H9 (cell line): ENCODE measurements at regions not wholly inside any gene's neighbourhood (a gene's known extent, or its start where the extent isn't known, plus 50 kb on each side); places are given as distances from the start of the nearest gene placed in this dataset.

Experiments
- DNase-seq: peaks from one replicate; pipeline ENCODE4 v3.0.0-alpha.2; 2017
- H2AFZ ChIP-seq: one replicate; pipeline ENCODE4 v1.6.1; 2013; ENCODE audit warnings: mild to moderate bottlenecking, low read length, control low read depth, moderate library complexity
- H2AK5ac ChIP-seq: 2 replicates; pipeline ENCODE4 v1.6.1; 2013; ENCODE audit warnings: low read length, control low read depth, mixed read lengths; ENCODE audit not compliant: insufficient read length
- H2BK120ac ChIP-seq: one replicate; pipeline ENCODE4 v1.6.1; 2013; ENCODE audit warnings: low read depth, mild to moderate bottlenecking, low read length, control low read depth, inconsistent platforms; ENCODE audit not compliant: poor library complexity, severe bottlenecking
- H2BK12ac ChIP-seq: 2 replicates; pipeline ENCODE4 v1.6.1; 2013; ENCODE audit warnings: low read length, control low read depth, mixed read lengths, low read depth; ENCODE audit not compliant: insufficient read length
- H2BK15ac ChIP-seq: 2 replicates; pipeline ENCODE4 v1.6.1; 2013; ENCODE audit warnings: low read depth, low read length, control low read depth
- H2BK20ac ChIP-seq: one replicate; pipeline ENCODE4 v1.6.1; 2013; ENCODE audit warnings: low read depth, mild to moderate bottlenecking, low read length, control low read depth, inconsistent platforms; ENCODE audit not compliant: poor library complexity, severe bottlenecking
- H2BK5ac ChIP-seq: 2 replicates; pipeline ENCODE4 v1.6.1; 2013; ENCODE audit warnings: low read length, control low read depth, mixed read lengths; ENCODE audit not compliant: insufficient read length
- H3K14ac ChIP-seq: 2 replicates; pipeline ENCODE4 v1.6.1; 2013; ENCODE audit warnings: low read length, control low read depth; ENCODE audit not compliant: insufficient read depth
- H3K18ac ChIP-seq: 2 replicates; pipeline ENCODE4 v1.6.1; 2013; ENCODE audit warnings: low read depth, mild to moderate bottlenecking, mixed read lengths, low read length, control low read depth; ENCODE audit not compliant: insufficient read length
- H3K23ac ChIP-seq: 2 replicates; pipeline ENCODE4 v1.6.1; 2013; ENCODE audit warnings: low read length, control low read depth, mixed read lengths, low read depth; ENCODE audit not compliant: insufficient read length
- H3K23me2 ChIP-seq: 2 replicates; pipeline ENCODE4 v1.6.1; 2013; ENCODE audit warnings: low read depth, mild to moderate bottlenecking, mixed read lengths, low read length, control low read depth; ENCODE audit not compliant: insufficient read length, poor library complexity, severe bottlenecking
- H3K27ac ChIP-seq: 2 replicates; pipeline ENCODE4 v1.5.1; 2013; ENCODE audit warnings: low read length, control low read depth, mixed read lengths, low read depth; ENCODE audit not compliant: insufficient read length
- H3K27me3 ChIP-seq: 2 replicates; pipeline ENCODE4 v1.6.1; 2013; ENCODE audit warnings: low read length, control low read depth, inconsistent platforms; ENCODE audit not compliant: insufficient read depth
- H3K4ac ChIP-seq: 2 replicates; pipeline ENCODE4 v1.6.1; 2013; ENCODE audit warnings: low read depth, mild to moderate bottlenecking, control low read depth, inconsistent platforms, low read length, moderate library complexity
- H3K4me1 ChIP-seq: 2 replicates; pipeline ENCODE4 v1.6.1; 2013; ENCODE audit warnings: low read length, control low read depth, inconsistent platforms; ENCODE audit not compliant: insufficient read depth
- H3K4me2 ChIP-seq: 2 replicates; pipeline ENCODE4 v1.6.1; 2013; ENCODE audit warnings: low read length, control low read depth, mixed read lengths; ENCODE audit not compliant: insufficient read length, insufficient read depth
- H3K56ac ChIP-seq: 2 replicates; pipeline ENCODE4 v1.6.1; 2013; ENCODE audit warnings: low read depth, mild to moderate bottlenecking, mixed read lengths, low read length, control low read depth; ENCODE audit not compliant: insufficient read length
- H3K79me1 ChIP-seq: 2 replicates; pipeline ENCODE4 v1.6.1; 2013; ENCODE audit warnings: low read depth, mild to moderate bottlenecking, moderate library complexity, low read length, control low read depth, inconsistent platforms; ENCODE audit not compliant: insufficient read depth, poor library complexity, severe bottlenecking
- H3K79me2 ChIP-seq: 2 replicates; pipeline ENCODE4 v1.6.1; 2013; ENCODE audit warnings: low read length, control low read depth, inconsistent platforms; ENCODE audit not compliant: insufficient read depth
- H3K9ac ChIP-seq: 2 replicates; pipeline ENCODE4 v1.6.1; 2013; ENCODE audit warnings: low read length, control low read depth, mixed read lengths; ENCODE audit not compliant: insufficient read length; ENCODE audit errors: extremely low read depth
- H3K9me3 ChIP-seq: one replicate; pipeline ENCODE4 v1.6.1; 2013; ENCODE audit warnings: low read depth, low read length, inconsistent platforms; ENCODE audit not compliant: control insufficient read depth
- H3T11ph ChIP-seq: one replicate; pipeline ENCODE4 v1.6.1; 2013; ENCODE audit warnings: mild to moderate bottlenecking, low read length, control low read depth, inconsistent platforms
- H4K20me1 ChIP-seq: one replicate; pipeline ENCODE4 v1.6.1; 2013; ENCODE audit not compliant: control insufficient read depth, insufficient read length, insufficient read depth
- H4K5ac ChIP-seq: 2 replicates; pipeline ENCODE4 v1.6.1; 2013; ENCODE audit warnings: low read depth, mild to moderate bottlenecking, mixed read lengths, low read length, control low read depth; ENCODE audit not compliant: insufficient read length
- H4K8ac ChIP-seq: replicated peaks from 2 replicates; pipeline ENCODE4 v1.6.1; 2013; ENCODE audit warnings: low read length, control low read depth, mixed read lengths, low read depth; ENCODE audit not compliant: insufficient read length
- H4K91ac ChIP-seq: 2 replicates; pipeline ENCODE4 v1.6.1; 2013; ENCODE audit warnings: low read depth, mild to moderate bottlenecking, moderate library complexity, mixed read lengths, low read length, control low read depth; ENCODE audit not compliant: insufficient read length
- H3K27ac Mint-ChIP-seq, 3 experiments: 2 replicates in 2 of 3; 3 replicates in 1 of 3; pipeline ENCODE4 v1.8.0; 2020 to 2021; ENCODE audit warnings: mixed read lengths in 3 of 3, mild to moderate bottlenecking in 1 of 3, moderate library complexity in 1 of 3
- H3K27me3 Mint-ChIP-seq: 2 replicates; pipeline ENCODE4 v1.8.0; 2021; ENCODE audit warnings: low read depth, mild to moderate bottlenecking, moderate library complexity, mixed read lengths
- H3K36me3 Mint-ChIP-seq, 3 experiments: 2 replicates in 2 of 3; 3 replicates in 1 of 3; pipeline ENCODE4 v1.8.0; 2020 to 2021; ENCODE audit warnings: low read depth in 3 of 3, mixed read lengths in 3 of 3; ENCODE audit not compliant: insufficient read depth in 1 of 3
- H3K4me1 Mint-ChIP-seq, 2 experiments: 2 replicates each; pipeline ENCODE4 v1.8.0; 2020; ENCODE audit warnings: mixed read lengths in 2 of 2
- H3K4me3 Mint-ChIP-seq, 2 experiments: 2 replicates in 1 of 2; 3 replicates in 1 of 2; pipeline ENCODE4 v1.8.0; 2020 to 2021; ENCODE audit warnings: mild to moderate bottlenecking in 2 of 2, mixed read lengths in 2 of 2, moderate library complexity in 1 of 2
- H3K9me3 Mint-ChIP-seq, 2 experiments: 2 replicates in 1 of 2; 3 replicates in 1 of 2; pipeline ENCODE4 v1.8.0; 2020; ENCODE audit warnings: mild to moderate bottlenecking in 2 of 2, mixed read lengths in 2 of 2, moderate library complexity in 1 of 2
- WGBS: extraction: QIAGEN DNeasy Blood & Tissue Kit; methylation state at CpG from one replicate; pipeline ENCODE4 v1.1.7; 2013; ENCODE audit warnings: missing lambda C conversion rate, low lambda C conversion rate, mixed read lengths; ENCODE audit not compliant: insufficient read length; ENCODE audit errors: extremely low coverage; 5-methylcytosine and 5-hydroxymethylcytosine counted together
- TF ChIP-seq, protein P1 (sequence below): fragments of 200-600 bp; sonication (generic); conservative IDR thresholded peaks from 3 replicates; pipeline ENCODE4 v1.8.0; 2021; ENCODE audit warnings: antibody characterized with exemption, mild to moderate bottlenecking

DNA sequence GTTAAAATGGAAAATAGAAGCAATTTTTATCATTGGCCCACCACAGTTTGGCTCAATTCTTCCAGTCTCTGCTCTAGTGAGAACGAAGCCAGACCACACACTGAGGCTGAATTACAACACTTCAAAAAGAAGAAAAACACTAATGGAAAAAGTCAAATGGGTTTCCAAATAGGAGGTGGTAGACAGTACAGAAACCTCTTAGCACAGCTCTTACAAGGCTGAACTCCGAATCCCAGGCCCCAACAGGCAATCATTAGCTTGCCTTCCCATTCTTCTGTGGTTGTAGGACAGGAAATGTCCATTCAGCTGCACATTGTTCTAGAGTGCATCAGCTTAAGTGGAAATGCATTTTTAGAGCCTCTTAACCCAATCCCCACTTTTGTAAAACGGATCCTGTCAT is 115.1 kb upstream of the MEOX2 start:
- Histone ChIP-seq H2BK20ac (no peak overlapping the region), H3K14ac (no peak overlapping the region), H4K8ac (no peak overlapping the region), H3K56ac (no peak overlapping the region), H2BK15ac (no peak overlapping the region), H3K23me2 (no peaks in the 10 kb centered on the region), H2BK5ac (no peak overlapping the region), H3K4me2 (no peak overlapping the region), H3K79me1 (no peaks in the 10 kb centered on the region), H3K9me3 (no peaks in the 10 kb centered on the region), H2BK120ac (no peak overlapping the region), H2AK5ac (no peak overlapping the region), H2AFZ (no peak overlapping the region), H3T11ph (no peak overlapping the region), H3K79me2 (no peaks in the 10 kb centered on the region), H3K9ac (no peak overlapping the region), H3K27ac (no peak overlapping the region), H3K23ac (no peak overlapping the region), H3K27me3 (no peaks in the 10 kb centered on the region), H4K20me1 (no peaks in the 10 kb centered on the region), H3K18ac (no peak overlapping the region), H4K5ac (no peak overlapping the region), H4K91ac (no peak overlapping the region), H3K4me1 (no peaks in the 10 kb centered on the region; the same call in 1 of the 2 replicates), H3K4ac (no peak overlapping the region), H2BK12ac (no peak overlapping the region)
- no peak for DNase-seq
- H3K36me3 Mint-ChIP-seq = no peaks in the 10 kb centered on the region
- TF ChIP-seq, protein P1, sequence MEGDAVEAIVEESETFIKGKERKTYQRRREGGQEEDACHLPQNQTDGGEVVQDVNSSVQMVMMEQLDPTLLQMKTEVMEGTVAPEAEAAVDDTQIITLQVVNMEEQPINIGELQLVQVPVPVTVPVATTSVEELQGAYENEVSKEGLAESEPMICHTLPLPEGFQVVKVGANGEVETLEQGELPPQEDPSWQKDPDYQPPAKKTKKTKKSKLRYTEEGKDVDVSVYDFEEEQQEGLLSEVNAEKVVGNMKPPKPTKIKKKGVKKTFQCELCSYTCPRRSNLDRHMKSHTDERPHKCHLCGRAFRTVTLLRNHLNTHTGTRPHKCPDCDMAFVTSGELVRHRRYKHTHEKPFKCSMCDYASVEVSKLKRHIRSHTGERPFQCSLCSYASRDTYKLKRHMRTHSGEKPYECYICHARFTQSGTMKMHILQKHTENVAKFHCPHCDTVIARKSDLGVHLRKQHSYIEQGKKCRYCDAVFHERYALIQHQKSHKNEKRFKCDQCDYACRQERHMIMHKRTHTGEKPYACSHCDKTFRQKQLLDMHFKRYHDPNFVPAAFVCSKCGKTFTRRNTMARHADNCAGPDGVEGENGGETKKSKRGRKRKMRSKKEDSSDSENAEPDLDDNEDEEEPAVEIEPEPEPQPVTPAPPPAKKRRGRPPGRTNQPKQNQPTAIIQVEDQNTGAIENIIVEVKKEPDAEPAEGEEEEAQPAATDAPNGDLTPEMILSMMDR = no peak
- no CpG with 5 or more reads among the region's 3 CpGs for WGBS
- no peaks in the 10 kb centered on the region for H3K9me3 Mint-ChIP-seq
- H3K4me1 Mint-ChIP-seq = peaks cover 0 to 4% of the 10 kb centered on the region in 2 experiments; a peak in 2 of 4 replicates
- H3K4me3 Mint-ChIP-seq = no peak overlapping the region
- 0 out of 7 replicates have a peak overlapping the region, but pooled peaks of 1 of the 3 experiments have one; percentile 32 for H3K27ac Mint-ChIP-seq
- no peaks in the 10 kb centered on the region for H3K27me3 Mint-ChIP-seq
